Endodermal cell (in vitro differentiated cells): ENCODE measurements at regions not wholly inside any gene's neighbourhood (a gene's known extent, or its start where the extent isn't known, plus 50 kb on each side); places are given as distances from the start of the nearest gene placed in this dataset.

Source experiments
- DNase-seq: peaks from one replicate; pipeline ENCODE4 v3.0.0-alpha.2; 2017
- H3K27ac ChIP-seq: 2 replicates; pipeline ENCODE4 v1.5.1; 2013; ENCODE audit warnings: mild to moderate bottlenecking, low read depth, low read length, moderate library complexity
- H3K27me3 ChIP-seq: 2 replicates; pipeline ENCODE4 v1.6.1; 2013; ENCODE audit warnings: mild to moderate bottlenecking, low read length, moderate library complexity; ENCODE audit not compliant: insufficient read depth, control insufficient read depth, poor library complexity, severe bottlenecking
- H3K36me3 ChIP-seq: 2 replicates; pipeline ENCODE4 v1.7.0; 2013; ENCODE audit warnings: mild to moderate bottlenecking, low read length, moderate library complexity; ENCODE audit not compliant: control insufficient read depth, insufficient read depth
- H3K4me1 ChIP-seq: one replicate; pipeline ENCODE4 v1.7.0; 2013; ENCODE audit warnings: low read length; ENCODE audit not compliant: control insufficient read depth, insufficient read depth
- H3K4me3 ChIP-seq: 2 replicates; pipeline ENCODE4 v1.5.1; 2013; ENCODE audit warnings: mild to moderate bottlenecking, low read length, moderate library complexity
- H3K9ac ChIP-seq: 2 replicates; pipeline ENCODE4 v1.6.1; 2013; ENCODE audit warnings: mild to moderate bottlenecking, low read length, moderate library complexity; ENCODE audit not compliant: poor library complexity, severe bottlenecking; ENCODE audit errors: extremely low read depth
- H3K9me3 ChIP-seq: 2 replicates; pipeline ENCODE4 v1.6.1; 2013; ENCODE audit warnings: mild to moderate bottlenecking, low read length, moderate library complexity; ENCODE audit not compliant: control insufficient read depth
- H3K27ac Mint-ChIP-seq: 2 replicates; pipeline ENCODE4 v1.8.0; 2020; ENCODE audit warnings: mixed read lengths
- H3K27me3 Mint-ChIP-seq: 2 replicates; pipeline ENCODE4 v1.8.0; 2021; ENCODE audit warnings: mild to moderate bottlenecking, mixed read lengths; ENCODE audit not compliant: insufficient read depth
- H3K36me3 Mint-ChIP-seq: 2 replicates; pipeline ENCODE4 v1.8.0; 2020; ENCODE audit warnings: low read depth, mixed read lengths
- H3K4me1 Mint-ChIP-seq: 2 replicates; pipeline ENCODE4 v1.8.0; 2020; ENCODE audit warnings: mixed read lengths
- H3K4me3 Mint-ChIP-seq: 2 replicates; pipeline ENCODE4 v1.8.0; 2020; ENCODE audit warnings: mild to moderate bottlenecking, moderate library complexity, mixed read lengths
- H3K9me3 Mint-ChIP-seq: 2 replicates; pipeline ENCODE4 v1.8.0; 2020; ENCODE audit warnings: mild to moderate bottlenecking, mixed read lengths
- WGBS, 2 experiments: methylation state at CpG; one replicate each; pipeline versions ENCODE4 v1.1.5 to v1.1.7; 2013; ENCODE audit warnings: missing lambda C conversion rate in 2 of 2, mixed read lengths in 1 of 2; ENCODE audit not compliant: insufficient coverage in 1 of 2, insufficient read length in 1 of 2; 5-methylcytosine and 5-hydroxymethylcytosine counted together
- TF ChIP-seq, protein P1 (sequence below): fragments of 200-600 bp; sonication (generic); conservative IDR thresholded peaks from 2 replicates; pipeline ENCODE4 v1.5.0; 2021; ENCODE audit warnings: antibody characterized with exemption, mild to moderate bottlenecking

DNA sequence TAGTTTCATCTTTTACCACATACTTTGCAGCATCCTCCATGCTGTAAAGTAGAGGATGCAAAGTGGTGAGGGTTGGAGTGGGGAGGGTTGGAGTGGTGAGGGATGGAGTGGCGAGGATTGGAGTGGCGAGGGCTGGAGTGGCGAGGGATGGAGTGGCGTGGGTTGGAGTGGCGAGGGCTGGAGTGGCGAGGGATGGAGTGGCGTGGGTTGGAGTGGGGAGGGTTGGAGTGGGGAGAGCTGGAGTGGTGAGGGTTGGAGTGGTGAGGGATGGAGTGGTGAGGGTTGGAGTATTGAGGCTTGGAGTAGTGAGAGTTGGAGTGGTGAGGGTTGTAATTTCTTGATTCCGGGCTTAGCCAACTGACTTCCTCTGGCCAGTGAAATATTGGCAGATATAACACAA lies 618.3 kb downstream of the MRPL39 start:
- Mint-ChIP-seq H3K36me3 (no peaks in the 10 kb centered on the region), H3K9me3 (peaks cover 66% of the 10 kb centered on the region), H3K27ac (no peak overlapping the region), H3K4me3 (no peak overlapping the region), H3K4me1 (peaks cover 17% of the 10 kb centered on the region), H3K27me3 (no peaks in the 10 kb centered on the region)
- Histone ChIP-seq H3K9ac (no peak overlapping the region), H3K27me3 (no peaks in the 10 kb centered on the region), H3K4me3 (no peak overlapping the region), H3K36me3 (no peaks in the 10 kb centered on the region), H3K9me3 (no peaks in the 10 kb centered on the region), H3K27ac (no peak overlapping the region), H3K4me1 (no peaks in the 10 kb centered on the region)
- TF ChIP-seq, protein P1, sequence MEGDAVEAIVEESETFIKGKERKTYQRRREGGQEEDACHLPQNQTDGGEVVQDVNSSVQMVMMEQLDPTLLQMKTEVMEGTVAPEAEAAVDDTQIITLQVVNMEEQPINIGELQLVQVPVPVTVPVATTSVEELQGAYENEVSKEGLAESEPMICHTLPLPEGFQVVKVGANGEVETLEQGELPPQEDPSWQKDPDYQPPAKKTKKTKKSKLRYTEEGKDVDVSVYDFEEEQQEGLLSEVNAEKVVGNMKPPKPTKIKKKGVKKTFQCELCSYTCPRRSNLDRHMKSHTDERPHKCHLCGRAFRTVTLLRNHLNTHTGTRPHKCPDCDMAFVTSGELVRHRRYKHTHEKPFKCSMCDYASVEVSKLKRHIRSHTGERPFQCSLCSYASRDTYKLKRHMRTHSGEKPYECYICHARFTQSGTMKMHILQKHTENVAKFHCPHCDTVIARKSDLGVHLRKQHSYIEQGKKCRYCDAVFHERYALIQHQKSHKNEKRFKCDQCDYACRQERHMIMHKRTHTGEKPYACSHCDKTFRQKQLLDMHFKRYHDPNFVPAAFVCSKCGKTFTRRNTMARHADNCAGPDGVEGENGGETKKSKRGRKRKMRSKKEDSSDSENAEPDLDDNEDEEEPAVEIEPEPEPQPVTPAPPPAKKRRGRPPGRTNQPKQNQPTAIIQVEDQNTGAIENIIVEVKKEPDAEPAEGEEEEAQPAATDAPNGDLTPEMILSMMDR = no peak
- DNase-seq = no peak
- WGBS, 2 experiments = 86 to 100% methylated on average over 3 to 8 of the region's 8 CpGs

DNA sequence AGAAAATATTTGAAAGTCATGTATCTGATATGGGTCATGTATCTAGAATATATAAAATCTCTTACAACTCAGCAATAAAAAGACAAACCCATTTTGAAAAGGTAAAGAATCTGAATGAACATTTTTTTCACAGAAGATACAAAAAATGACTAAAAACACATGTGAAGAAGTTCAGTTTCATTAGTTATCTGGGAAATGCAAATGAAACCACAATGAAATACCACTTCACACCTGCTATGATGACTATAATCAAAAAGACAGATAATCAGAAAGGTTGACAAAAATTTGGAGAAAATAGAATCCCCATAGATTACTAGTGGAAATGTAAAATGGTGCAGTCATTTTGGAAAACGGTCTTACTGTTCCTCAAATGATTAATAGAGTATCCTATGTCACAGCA lies 631.0 kb downstream of the MRPL39 start:
- no peak for DNase-seq
- TF ChIP-seq, protein P1 = no peak
- Histone ChIP-seq H3K36me3 (no peaks in the 10 kb centered on the region), H3K4me1 (no peaks in the 10 kb centered on the region), H3K9me3 (peaks cover 16% of the 10 kb centered on the region), H3K27me3 (no peaks in the 10 kb centered on the region), H3K4me3 (no peak overlapping the region), H3K9ac (no peak overlapping the region), H3K27ac (no peak overlapping the region)
- H3K36me3 Mint-ChIP-seq = no peaks in the 10 kb centered on the region
- no peaks in the 10 kb centered on the region for H3K27me3 Mint-ChIP-seq
- WGBS, 2 experiments = no CpG with 5 or more reads among the region's 1 CpG
- H3K9me3 Mint-ChIP-seq = peaks cover 42% of the 10 kb centered on the region
- no peak overlapping the region for H3K4me3 Mint-ChIP-seq
- H3K27ac Mint-ChIP-seq = no peak overlapping the region
- no peaks in the 10 kb centered on the region for H3K4me1 Mint-ChIP-seq

DNA sequence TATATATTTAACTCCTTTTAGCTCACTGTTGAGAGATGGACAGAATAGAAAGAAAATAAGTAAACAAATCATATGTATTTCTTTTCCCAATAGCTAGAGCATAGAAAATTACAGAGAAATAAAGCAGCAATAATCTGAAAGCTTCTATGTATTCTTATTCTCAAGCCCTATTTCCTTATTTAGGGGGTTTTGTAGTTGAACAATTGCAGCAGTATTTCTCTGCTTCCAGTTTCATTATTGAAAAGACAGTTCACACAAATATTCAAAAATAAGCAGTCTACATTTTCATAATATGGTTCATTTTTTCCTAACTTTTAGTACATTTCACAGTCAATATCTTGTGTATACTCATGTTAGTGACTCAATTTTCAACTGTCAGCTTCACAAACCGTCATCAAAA lies 638.2 kb downstream of the MRPL39 start:
- H3K4me1 ChIP-seq = no peaks in the 10 kb centered on the region
- peaks cover 45% of the 10 kb centered on the region for H3K9me3 Mint-ChIP-seq
- TF ChIP-seq, protein P1 = no peak
- no peak overlapping the region for H3K27ac ChIP-seq
- peaks cover 16% of the 10 kb centered on the region for H3K9me3 ChIP-seq
- DNase-seq = no peak
- no peak overlapping the region for H3K9ac ChIP-seq
- no peaks in the 10 kb centered on the region for H3K4me1 Mint-ChIP-seq
- H3K36me3 Mint-ChIP-seq = no peaks in the 10 kb centered on the region
- no peaks in the 10 kb centered on the region for H3K27me3 ChIP-seq
- no peaks in the 10 kb centered on the region for H3K36me3 ChIP-seq
- H3K4me3 Mint-ChIP-seq = no peak overlapping the region
- 79% methylated on average over 1 of the region's 1 CpG; no CpG with 5 or more reads in 1 of the 2 experiments for WGBS, 2 experiments
- H3K27ac Mint-ChIP-seq = no peak overlapping the region
- H3K27me3 Mint-ChIP-seq = no peaks in the 10 kb centered on the region
- no peak overlapping the region for H3K4me3 ChIP-seq
